ENCODE measurements at regions not wholly inside any gene's neighbourhood (a gene's known extent, or its start where the extent isn't known, plus 50 kb on each side); places are given as distances from the start of the nearest gene placed in this dataset.

DNA sequence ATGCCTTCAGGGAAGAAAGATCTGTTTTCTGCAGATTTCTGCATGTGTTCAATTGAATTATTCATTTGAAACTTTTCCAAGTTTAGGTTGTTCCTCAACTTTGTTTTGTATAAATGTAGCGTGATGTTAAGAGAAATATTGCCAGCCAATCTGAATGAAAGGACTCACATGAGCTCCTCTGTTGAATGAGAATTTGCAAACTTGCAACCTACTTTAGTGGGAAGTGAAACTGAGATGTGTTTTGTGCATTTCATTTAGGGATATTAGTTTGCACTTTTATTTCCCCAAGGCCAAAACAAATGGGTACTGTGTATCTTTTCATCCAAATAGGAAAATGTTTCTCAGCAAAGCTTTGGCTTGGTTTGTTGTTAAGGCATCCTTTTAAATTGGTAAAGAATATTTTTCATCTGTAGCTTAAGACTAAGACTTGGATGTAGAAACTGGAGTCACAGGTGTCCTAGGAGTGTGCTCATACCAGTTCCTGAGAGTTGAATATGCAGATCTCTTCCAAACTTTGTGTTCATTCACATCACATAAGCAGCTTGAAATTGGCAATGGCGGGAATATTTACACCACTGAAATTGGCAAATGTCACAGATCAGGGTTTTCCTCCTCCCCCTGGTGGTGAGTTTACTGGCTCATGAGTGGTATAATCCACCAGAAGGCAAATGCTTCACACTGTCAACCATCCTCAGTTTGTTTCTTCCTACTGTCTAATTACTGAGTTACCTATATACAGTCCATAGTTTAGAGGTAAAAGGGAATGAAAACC is 193.6 kb upstream of the BANK1 start:
- H3K27me3 ChIP-seq (ENCODE audit: control insufficient read depth, insufficient read depth, low read length) = no peaks in the 10 kb centered on the region
- no peak overlapping the region for H3K4me3 ChIP-seq (ENCODE audit: low read length)
- H3K4me1 ChIP-seq (ENCODE audit: control insufficient read depth, insufficient read depth, low read length) = no peaks in the 10 kb centered on the region
- H3K9me3 ChIP-seq (ENCODE audit: control insufficient read depth, low read depth, low read length) = no peaks in the 10 kb centered on the region
- no peaks in the 10 kb centered on the region for H3K36me3 ChIP-seq (ENCODE audit: control insufficient read depth, insufficient read depth, low read length)
- H3K27ac ChIP-seq (ENCODE audit: low read length) = no peak overlapping the region
- DNase-seq = no peak
- no CpG with 5 or more reads among the region's 2 CpGs for WGBS (ENCODE audit: insufficient coverage, low lambda C conversion rate)

DNA sequence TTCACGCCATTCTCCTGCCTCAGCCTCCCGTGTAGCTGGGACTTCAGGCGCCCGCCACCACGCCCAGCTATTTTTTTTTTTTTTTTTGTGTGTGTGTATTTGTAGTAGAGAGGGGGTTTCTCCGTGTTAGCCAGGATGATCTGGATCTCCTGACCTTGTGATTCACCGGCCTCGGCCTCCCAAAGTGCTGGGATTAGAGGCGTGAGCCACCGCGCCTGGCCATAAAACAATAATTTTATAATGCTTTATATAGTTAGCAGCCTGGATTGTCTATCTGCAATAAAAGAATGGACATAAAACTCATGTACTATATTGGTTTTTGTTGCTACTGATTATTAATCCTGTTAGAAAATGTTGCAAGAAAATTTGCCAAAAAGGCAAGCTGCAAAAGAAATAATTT is 195.9 kb upstream of the BANK1 start:
- DNase-seq = no peak
- H3K9me3 ChIP-seq (ENCODE audit: control insufficient read depth, low read depth, low read length) = no peaks in the 10 kb centered on the region
- no peaks in the 10 kb centered on the region for H3K4me1 ChIP-seq (ENCODE audit: control insufficient read depth, insufficient read depth, low read length)
- no peak overlapping the region for H3K4me3 ChIP-seq (ENCODE audit: low read length)
- H3K27ac ChIP-seq (ENCODE audit: low read length) = no peak overlapping the region
- no CpG with 5 or more reads among the region's 11 CpGs for WGBS (ENCODE audit: insufficient coverage, low lambda C conversion rate)
- H3K36me3 ChIP-seq (ENCODE audit: control insufficient read depth, insufficient read depth, low read length) = no peaks in the 10 kb centered on the region
- no peaks in the 10 kb centered on the region for H3K27me3 ChIP-seq (ENCODE audit: control insufficient read depth, insufficient read depth, low read length)

DNA sequence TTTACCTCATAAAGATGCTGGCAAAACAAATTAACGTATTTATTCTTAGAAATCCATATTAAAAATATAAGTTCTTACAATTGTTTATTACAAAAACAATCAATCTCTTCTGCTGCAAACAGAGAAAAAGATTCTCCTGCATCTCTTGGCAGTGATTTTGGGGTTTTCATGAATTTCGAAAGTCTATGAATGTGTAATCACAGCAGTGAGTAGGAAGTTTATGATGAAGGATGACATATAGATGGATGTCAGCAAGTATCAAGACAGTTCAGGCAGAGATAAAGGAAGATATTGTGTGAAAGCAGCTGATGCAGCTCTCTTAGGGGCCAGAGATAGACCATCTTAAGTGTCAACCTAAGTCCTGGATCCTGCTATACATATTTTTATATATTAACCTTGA is 196.9 kb upstream of the BANK1 start:
- H3K4me1 ChIP-seq (ENCODE audit: control insufficient read depth, insufficient read depth, low read length) = no peaks in the 10 kb centered on the region

DNA sequence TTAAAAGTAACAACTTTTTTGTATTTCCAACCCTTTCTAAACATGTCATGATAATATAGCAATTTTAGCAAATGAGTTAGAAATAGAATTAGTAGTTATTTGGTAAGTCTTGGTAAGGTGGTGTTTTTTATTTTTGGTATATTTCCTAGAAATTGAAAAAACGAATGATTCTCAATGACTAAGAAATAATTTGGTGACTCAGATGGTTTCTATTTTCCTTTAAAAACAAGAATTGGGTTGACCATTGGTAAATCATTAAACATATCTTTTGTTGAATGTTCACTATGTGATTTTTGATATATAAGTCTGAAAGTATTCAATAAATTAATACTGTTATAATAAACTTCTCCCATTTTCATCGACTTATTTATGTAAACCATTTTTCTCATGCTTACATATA is 206.2 kb upstream of the BANK1 start:
- H3K4me1 ChIP-seq (ENCODE audit: control insufficient read depth, insufficient read depth, low read length) = no peaks in the 10 kb centered on the region
- no peak for DNase-seq
- WGBS (ENCODE audit: insufficient coverage, low lambda C conversion rate) = 89% methylated on average over 2 of the region's 2 CpGs
- no peaks in the 10 kb centered on the region for H3K27me3 ChIP-seq (ENCODE audit: control insufficient read depth, insufficient read depth, low read length)
- H3K36me3 ChIP-seq (ENCODE audit: control insufficient read depth, insufficient read depth, low read length) = no peaks in the 10 kb centered on the region
- no peak overlapping the region for H3K4me3 ChIP-seq (ENCODE audit: low read length)
- H3K27ac ChIP-seq (ENCODE audit: low read length) = no peak overlapping the region
- peaks cover 5% of the 10 kb centered on the region for H3K9me3 ChIP-seq (ENCODE audit: control insufficient read depth, low read depth, low read length)

More for the DNA sequence above, 196.9 kb upstream of the BANK1 start:
- WGBS (ENCODE audit: insufficient coverage, low lambda C conversion rate) = 100% methylated on average over 2 of the region's 2 CpGs
- no peak for DNase-seq
- Histone ChIP-seq H3K27ac (ENCODE audit: low read length) (no peak overlapping the region), H3K9me3 (ENCODE audit: control insufficient read depth, low read depth, low read length) (no peaks in the 10 kb centered on the region), H3K36me3 (ENCODE audit: control insufficient read depth, insufficient read depth, low read length) (no peaks in the 10 kb centered on the region), H3K4me3 (ENCODE audit: low read length) (no peak overlapping the region), H3K27me3 (ENCODE audit: control insufficient read depth, insufficient read depth, low read length) (no peaks in the 10 kb centered on the region)

DNA sequence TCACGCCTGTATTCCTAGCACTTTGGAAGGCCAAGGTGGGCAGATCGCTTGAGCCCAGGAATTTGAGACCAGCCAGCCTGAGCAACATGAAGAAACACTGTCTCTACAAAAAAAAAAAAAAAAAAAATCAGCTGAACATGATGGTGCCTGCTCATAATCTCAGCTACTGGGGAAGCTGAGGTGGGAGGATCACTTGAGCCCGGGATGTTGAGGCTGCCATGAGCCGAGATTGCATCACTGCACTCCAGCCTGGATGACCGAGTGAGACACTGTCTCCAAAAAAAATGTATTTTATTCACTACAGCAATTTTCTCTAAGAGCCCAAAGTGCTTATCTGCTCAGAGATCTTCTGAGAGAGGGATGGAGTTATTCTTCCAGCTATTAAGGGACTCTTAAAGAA is 215.8 kb upstream of the PPP3CA start:
- DNase-seq = no peak
- WGBS (ENCODE audit: insufficient coverage, low lambda C conversion rate) = no CpG with 5 or more reads among the region's 5 CpGs
- Histone ChIP-seq H3K9me3 (ENCODE audit: control insufficient read depth, low read depth, low read length) (no peaks in the 10 kb centered on the region), H3K4me3 (ENCODE audit: low read length) (no peak overlapping the region), H3K27ac (ENCODE audit: low read length) (no peak overlapping the region), H3K4me1 (ENCODE audit: control insufficient read depth, insufficient read depth, low read length) (no peaks in the 10 kb centered on the region), H3K36me3 (ENCODE audit: control insufficient read depth, insufficient read depth, low read length) (no peaks in the 10 kb centered on the region), H3K27me3 (ENCODE audit: control insufficient read depth, insufficient read depth, low read length) (no peaks in the 10 kb centered on the region)

DNA sequence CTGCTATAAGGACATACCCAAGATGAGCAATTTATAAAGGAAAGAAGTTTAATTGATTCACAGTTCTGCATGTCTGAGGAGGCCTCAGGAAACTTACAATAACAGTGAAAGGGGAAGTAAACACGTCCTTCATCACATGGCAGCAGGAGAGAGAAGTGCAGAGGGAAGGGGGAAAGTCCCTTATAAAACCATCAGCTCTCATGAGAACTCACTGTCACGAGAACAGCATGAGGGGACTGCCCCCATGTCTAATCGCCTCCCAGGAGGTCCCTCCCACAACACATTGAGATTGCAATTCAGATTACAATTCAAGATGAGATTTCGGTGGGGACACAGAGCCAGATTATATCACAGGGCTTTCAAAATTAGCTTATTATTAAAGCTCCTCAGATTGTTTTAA is 209.5 kb upstream of the PPP3CA start:
- no peak for DNase-seq
- no peaks in the 10 kb centered on the region for H3K36me3 ChIP-seq (ENCODE audit: control insufficient read depth, insufficient read depth, low read length)

DNA sequence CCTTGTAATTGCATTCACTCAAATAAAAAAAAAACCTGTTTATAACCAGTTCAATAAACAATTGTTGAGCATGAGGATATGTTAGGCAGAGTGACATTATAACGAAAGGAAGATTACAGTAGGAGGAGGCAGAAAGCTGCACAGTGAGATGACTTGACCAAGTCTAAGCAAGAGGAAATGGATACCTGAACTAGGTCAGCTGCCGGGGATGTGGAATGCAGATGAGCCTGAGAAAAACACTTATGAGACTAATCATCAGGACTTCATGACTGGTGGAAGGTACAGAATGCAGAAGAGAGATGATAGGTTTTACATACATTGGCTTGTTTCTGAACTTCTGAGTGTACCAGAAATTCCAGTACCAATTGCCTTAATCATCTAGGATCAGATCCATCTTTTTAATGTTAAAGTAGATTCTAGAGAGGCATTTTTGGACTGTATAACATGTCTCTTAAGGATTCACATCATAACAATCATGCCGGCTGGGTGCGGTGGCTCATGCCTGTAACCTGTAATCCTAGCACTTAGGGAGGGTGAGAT is 208.1 kb upstream of the PPP3CA start:
- Histone ChIP-seq H3K9me3 (ENCODE audit: control insufficient read depth, low read depth, low read length) (no peaks in the 10 kb centered on the region), H3K4me3 (ENCODE audit: low read length) (no peak overlapping the region), H3K36me3 (ENCODE audit: control insufficient read depth, insufficient read depth, low read length) (no peaks in the 10 kb centered on the region), H3K27ac (ENCODE audit: low read length) (no peak overlapping the region), H3K4me1 (ENCODE audit: control insufficient read depth, insufficient read depth, low read length) (no peaks in the 10 kb centered on the region), H3K27me3 (ENCODE audit: control insufficient read depth, insufficient read depth, low read length) (no peaks in the 10 kb centered on the region)
- DNase-seq = no peak
- WGBS (ENCODE audit: insufficient coverage, low lambda C conversion rate) = 50% methylated on average over 1 of the region's 4 CpGs

More for the DNA sequence above, 209.5 kb upstream of the PPP3CA start:
- H3K4me3 ChIP-seq (ENCODE audit: low read length) = no peak overlapping the region
- H3K9me3 ChIP-seq (ENCODE audit: control insufficient read depth, low read depth, low read length) = no peaks in the 10 kb centered on the region
- no peak overlapping the region for H3K27ac ChIP-seq (ENCODE audit: low read length)
- H3K27me3 ChIP-seq (ENCODE audit: control insufficient read depth, insufficient read depth, low read length) = no peaks in the 10 kb centered on the region
- no peaks in the 10 kb centered on the region for H3K4me1 ChIP-seq (ENCODE audit: control insufficient read depth, insufficient read depth, low read length)
- no CpG with 5 or more reads among the region's 4 CpGs for WGBS (ENCODE audit: insufficient coverage, low lambda C conversion rate)

DNA sequence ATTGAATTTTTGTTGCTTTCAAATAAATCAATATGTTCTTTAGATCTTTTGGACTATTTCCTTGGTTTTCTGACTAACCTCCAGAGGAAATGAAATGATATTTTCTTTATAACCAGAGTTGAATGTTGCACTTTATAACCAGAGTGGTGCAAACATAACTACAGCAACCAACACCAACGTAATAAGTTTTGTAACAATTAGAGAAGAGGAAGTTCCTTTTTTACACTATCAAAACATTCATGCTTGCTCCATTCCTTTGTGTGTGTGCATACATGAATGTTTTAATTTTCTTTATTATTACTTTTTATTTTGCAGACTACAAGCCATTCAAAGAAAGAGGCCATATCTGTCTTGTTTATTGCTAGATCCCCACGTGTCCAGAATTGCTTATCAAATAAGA is 193.0 kb upstream of the PPP3CA start:
- Histone ChIP-seq H3K4me1 (ENCODE audit: control insufficient read depth, insufficient read depth, low read length) (no peaks in the 10 kb centered on the region), H3K36me3 (ENCODE audit: control insufficient read depth, insufficient read depth, low read length) (no peaks in the 10 kb centered on the region), H3K27ac (ENCODE audit: low read length) (no peak overlapping the region), H3K4me3 (ENCODE audit: low read length) (no peak overlapping the region), H3K9me3 (ENCODE audit: control insufficient read depth, low read depth, low read length) (no peaks in the 10 kb centered on the region), H3K27me3 (ENCODE audit: control insufficient read depth, insufficient read depth, low read length) (no peaks in the 10 kb centered on the region)
- no peak for DNase-seq
- WGBS (ENCODE audit: insufficient coverage, low lambda C conversion rate) = no CpG with 5 or more reads among the region's 2 CpGs

DNA sequence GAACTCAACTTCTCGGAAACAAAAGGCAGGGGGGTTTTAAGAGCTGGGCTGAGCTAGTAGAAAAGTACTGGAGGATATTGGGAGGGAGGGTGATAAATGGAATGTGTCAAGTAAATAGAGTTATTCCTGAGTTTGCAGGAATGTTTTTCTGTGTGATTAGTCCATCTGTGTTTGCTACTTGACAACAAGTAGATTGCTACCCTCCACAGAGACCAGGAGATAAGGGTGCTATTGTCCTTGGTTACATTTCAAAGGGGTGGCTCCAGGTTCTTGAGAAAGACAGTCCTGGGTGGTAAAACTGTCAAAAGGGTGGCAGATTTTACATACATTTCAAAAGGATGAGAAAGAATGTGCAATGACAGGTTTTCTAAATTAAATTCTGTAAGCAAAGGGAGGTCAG is 181.2 kb upstream of the PPP3CA start:
- no peaks in the 10 kb centered on the region for H3K9me3 ChIP-seq (ENCODE audit: control insufficient read depth, low read depth, low read length)
- DNase-seq = no peak
- H3K27ac ChIP-seq (ENCODE audit: low read length) = no peak overlapping the region
- WGBS (ENCODE audit: insufficient coverage, low lambda C conversion rate) = no CpG with 5 or more reads among the region's 1 CpG
- no peak overlapping the region for H3K4me3 ChIP-seq (ENCODE audit: low read length)
- H3K27me3 ChIP-seq (ENCODE audit: control insufficient read depth, insufficient read depth, low read length) = no peaks in the 10 kb centered on the region
- no peaks in the 10 kb centered on the region for H3K4me1 ChIP-seq (ENCODE audit: control insufficient read depth, insufficient read depth, low read length)
- no peaks in the 10 kb centered on the region for H3K36me3 ChIP-seq (ENCODE audit: control insufficient read depth, insufficient read depth, low read length)

DNA sequence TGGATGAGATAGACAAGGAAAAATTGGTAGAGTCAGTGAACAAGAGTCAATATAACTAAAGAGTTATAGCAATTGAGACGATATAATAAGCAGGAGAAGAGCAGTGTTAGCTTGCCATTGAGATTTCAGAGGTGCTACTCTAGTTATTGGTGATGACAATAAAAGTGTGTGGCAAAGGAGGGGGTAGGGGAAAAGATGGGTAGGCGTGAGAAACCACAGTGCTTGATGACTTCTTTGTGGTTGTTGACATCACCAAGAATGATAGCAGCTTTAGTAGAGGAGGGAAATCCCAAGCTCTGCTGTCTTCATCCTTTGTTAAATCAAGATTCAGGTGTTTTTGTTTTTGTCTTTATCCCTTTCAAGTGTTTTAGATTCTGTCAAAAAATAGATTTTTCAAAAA is 179.9 kb upstream of the PPP3CA start:
- Histone ChIP-seq H3K27ac (ENCODE audit: low read length) (no peak overlapping the region), H3K27me3 (ENCODE audit: control insufficient read depth, insufficient read depth, low read length) (no peaks in the 10 kb centered on the region), H3K9me3 (ENCODE audit: control insufficient read depth, low read depth, low read length) (no peaks in the 10 kb centered on the region), H3K36me3 (ENCODE audit: control insufficient read depth, insufficient read depth, low read length) (no peaks in the 10 kb centered on the region), H3K4me3 (ENCODE audit: low read length) (no peak overlapping the region), H3K4me1 (ENCODE audit: control insufficient read depth, insufficient read depth, low read length) (no peaks in the 10 kb centered on the region)
- whole genome bisulfite sequencing (ENCODE audit: insufficient coverage, low lambda C conversion rate) = 100% methylated on average over 1 of the region's 2 CpGs
- peak in 1 of 2 donors; percentile 2 for DNase-seq

DNA sequence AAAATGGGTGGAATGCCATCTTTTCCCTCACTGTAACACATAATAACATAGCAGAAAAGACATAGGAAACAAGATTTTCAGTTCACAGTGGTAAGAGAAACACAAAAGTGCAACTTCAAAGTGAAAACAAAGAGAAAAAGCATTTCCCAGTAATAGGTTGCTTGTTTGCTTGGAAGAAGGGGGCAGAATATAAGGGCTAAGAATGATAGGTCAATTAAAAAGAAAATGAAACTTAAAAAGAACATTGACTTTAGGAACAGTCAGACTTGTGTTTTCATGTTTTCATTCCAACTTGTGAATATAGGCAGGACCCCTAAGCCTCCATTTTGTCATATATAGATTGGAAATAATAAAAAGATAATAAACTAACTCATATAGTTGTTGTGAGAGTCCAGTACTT is 168.2 kb upstream of the PPP3CA start:
- Histone ChIP-seq H3K27ac (ENCODE audit: low read length) (no peak overlapping the region), H3K4me3 (ENCODE audit: low read length) (no peak overlapping the region), H3K4me1 (ENCODE audit: control insufficient read depth, insufficient read depth, low read length) (no peaks in the 10 kb centered on the region), H3K36me3 (ENCODE audit: control insufficient read depth, insufficient read depth, low read length) (no peaks in the 10 kb centered on the region), H3K27me3 (ENCODE audit: control insufficient read depth, insufficient read depth, low read length) (no peaks in the 10 kb centered on the region), H3K9me3 (ENCODE audit: control insufficient read depth, low read depth, low read length) (no peaks in the 10 kb centered on the region)
- no peak for DNase-seq
